ENCODE measurements at regions not wholly inside any gene's neighbourhood (a gene's known extent, or its start where the extent isn't known, plus 50 kb on each side); places are given as distances from the start of the nearest gene placed in this dataset.

- TF ChIP-seq SIN3A (IDR thresholded peaks at IDR 0.05; ENCODE audit: borderline replicate concordance, low read depth, low read length), result no peak
- TF ChIP-seq IRF3 (IDR thresholded peaks at IDR 0.05; ENCODE audit: low read depth, low read length), result no peak
- no peak for TF ChIP-seq FOXM1 (IDR thresholded peaks at IDR 0.05; ENCODE audit: low read depth)
- no peak for TF ChIP-seq POLR2AphosphoS5 (IDR thresholded peaks at IDR 0.05; ENCODE audit: low read depth, low read length)
- TF ChIP-seq EZH2phosphoT487 (IDR thresholded peaks at IDR 0.05; ENCODE audit: borderline replicate concordance, low read depth), result no peak
- no peak for TF ChIP-seq RAD21 (IDR thresholded peaks at IDR 0.05; ENCODE audit: low read length)
- no peak for TF ChIP-seq ELF1 (IDR thresholded peaks at IDR 0.05)
- TF ChIP-seq, protein P1, sequence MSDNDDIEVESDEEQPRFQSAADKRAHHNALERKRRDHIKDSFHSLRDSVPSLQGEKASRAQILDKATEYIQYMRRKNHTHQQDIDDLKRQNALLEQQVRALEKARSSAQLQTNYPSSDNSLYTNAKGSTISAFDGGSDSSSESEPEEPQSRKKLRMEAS (IDR thresholded peaks at IDR 0.05; ENCODE audit: low read depth), result no peak
- no peak for TF ChIP-seq TCF12 (IDR thresholded peaks at IDR 0.05)
- Histone ChIP-seq H3K27me3 (ENCODE audit: insufficient read depth) (no peaks in the 10 kb centered on the region), H3K9me2 (0 out of 2 replicates have a peak, but pooled peaks cover 3% of the 10 kb centered on the region), H3K4me1 (ENCODE audit: control insufficient read depth in 1 of 2, insufficient read depth in 2 of 2, low read depth in 1 of 2, low read length in 1 of 2) (peaks cover 0 to 9% of the 10 kb centered on the region in 2 experiments; a peak in 1 of 4 replicates), H3F3A (replicated peaks; ENCODE audit: insufficient read depth) (no peaks in the 10 kb centered on the region), H2AFZ (ENCODE audit: low read depth) (no peak overlapping the region), H4K20me1 (ENCODE audit: insufficient read depth) (no peaks in the 10 kb centered on the region), H3K4me2 (no peak overlapping the region), H3K79me2 (ENCODE audit: insufficient read depth) (no peaks in the 10 kb centered on the region), H3K36me3 (replicated peaks in 1 of 2; ENCODE audit: control insufficient read depth in 1 of 2, insufficient read depth in 2 of 2, low read length in 1 of 2) (no peaks in the 10 kb centered on the region), H3K9me3 (no peaks in the 10 kb centered on the region), H3K9ac (no peak overlapping the region), H3K4me3 (ENCODE audit: low read depth in 2 of 2, low read length in 1 of 2) (no peak overlapping the region), H3K27ac (ENCODE audit: low read depth in 2 of 2, low read length in 1 of 2) (no peak overlapping the region)
- ChIA-PET POLR2A (interaction anchor here (0.9 kb wide), 1 partner anchor 162 kb away, joined by 3 read pairs; no protein-coding TSS in a partner anchor), CTCF (interaction anchor here (0.6 to 1.5 kb wide), 3 partner anchors 9 to 48 kb away, joined by 3 to 5 read pairs (median 4); no protein-coding TSS in a partner anchor)
- WGBS (ENCODE audit: low lambda C conversion rate), result 0% methylated on average over 1 of the region's 1 CpG
- DNase-seq, result no peak
These were observed 170.7 kb upstream of the TSHZ3 start for GRCh38 chr19:31519908-31520307.

DNA sequence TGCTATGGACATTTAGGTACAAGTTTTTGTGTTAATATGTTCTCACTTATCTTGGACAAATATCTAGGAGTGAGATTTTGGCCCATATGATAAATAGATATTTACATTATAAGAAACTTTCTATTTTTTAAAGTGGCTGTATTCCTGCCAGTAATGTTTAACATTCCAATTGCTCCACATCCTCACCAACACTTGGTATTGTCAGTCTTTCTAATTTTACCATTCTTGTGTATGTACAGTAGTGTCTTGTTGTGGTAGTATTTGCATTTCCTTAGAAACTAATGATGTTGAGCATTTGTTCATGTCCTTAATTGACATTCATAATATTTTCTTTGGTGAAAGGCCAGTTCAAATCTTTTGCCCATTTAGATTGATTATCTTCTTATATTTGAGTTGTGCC, 171.4 kb upstream of the TSHZ3 start:
- peaks cover 5% of the 10 kb centered on the region; the same call in 1 of the 2 replicates for H3K9me3 ChIP-seq
- H4K20me1 ChIP-seq (ENCODE audit: insufficient read depth), result no peaks in the 10 kb centered on the region
- no peak overlapping the region for H3K27ac ChIP-seq (ENCODE audit: low read depth in 2 of 2, low read length in 1 of 2)
- H2AFZ ChIP-seq (ENCODE audit: low read depth), result no peak overlapping the region
- H3F3A ChIP-seq (replicated peaks; ENCODE audit: insufficient read depth), result no peaks in the 10 kb centered on the region
- DNase-seq, result no peak
- H3K27me3 ChIP-seq (ENCODE audit: insufficient read depth), result no peaks in the 10 kb centered on the region
- H3K9ac ChIP-seq, result no peak overlapping the region
- TF ChIP-seq RXRA (IDR thresholded peaks at IDR 0.05; ENCODE audit: borderline replicate concordance, low read depth) (no peak), CHD2 (IDR thresholded peaks at IDR 0.05; ENCODE audit: low read length, partially characterized antibody) (no peak), RCOR1 (IDR thresholded peaks at IDR 0.05; ENCODE audit: low read length) (no peak), NFIC (IDR thresholded peaks at IDR 0.05; ENCODE audit: borderline replicate concordance) (no peak), TEAD4 (IDR thresholded peaks at IDR 0.05; ENCODE audit: borderline replicate concordance, insufficient read depth) (no peak), POLR2AphosphoS5 (IDR thresholded peaks at IDR 0.05; ENCODE audit: low read depth, low read length) (no peak), FOXJ3 (CRISPR knock-in tag; IDR thresholded peaks at IDR 0.05) (no peak), RAD21 (IDR thresholded peaks at IDR 0.05; ENCODE audit: low read length) (no peak), ZBTB33 (IDR thresholded peaks at IDR 0.05; ENCODE audit: borderline replicate concordance, low read depth) (no peak), GABPA (IDR thresholded peaks at IDR 0.05; ENCODE audit: low read depth) (no peak), SIN3A (IDR thresholded peaks at IDR 0.05; ENCODE audit: borderline replicate concordance, low read depth, low read length) (no peak), IRF3 (IDR thresholded peaks at IDR 0.05; ENCODE audit: low read depth, low read length) (no peak), MEF2A (IDR thresholded peaks at IDR 0.05; ENCODE audit: borderline replicate concordance, low read depth) (no peak), NRF1 (IDR thresholded peaks at IDR 0.05; ENCODE audit: low read depth, low read length) (no peak), EZH2phosphoT487 (IDR thresholded peaks at IDR 0.05; ENCODE audit: borderline replicate concordance, low read depth) (no peak)
- TF ChIP-seq, protein P2, sequence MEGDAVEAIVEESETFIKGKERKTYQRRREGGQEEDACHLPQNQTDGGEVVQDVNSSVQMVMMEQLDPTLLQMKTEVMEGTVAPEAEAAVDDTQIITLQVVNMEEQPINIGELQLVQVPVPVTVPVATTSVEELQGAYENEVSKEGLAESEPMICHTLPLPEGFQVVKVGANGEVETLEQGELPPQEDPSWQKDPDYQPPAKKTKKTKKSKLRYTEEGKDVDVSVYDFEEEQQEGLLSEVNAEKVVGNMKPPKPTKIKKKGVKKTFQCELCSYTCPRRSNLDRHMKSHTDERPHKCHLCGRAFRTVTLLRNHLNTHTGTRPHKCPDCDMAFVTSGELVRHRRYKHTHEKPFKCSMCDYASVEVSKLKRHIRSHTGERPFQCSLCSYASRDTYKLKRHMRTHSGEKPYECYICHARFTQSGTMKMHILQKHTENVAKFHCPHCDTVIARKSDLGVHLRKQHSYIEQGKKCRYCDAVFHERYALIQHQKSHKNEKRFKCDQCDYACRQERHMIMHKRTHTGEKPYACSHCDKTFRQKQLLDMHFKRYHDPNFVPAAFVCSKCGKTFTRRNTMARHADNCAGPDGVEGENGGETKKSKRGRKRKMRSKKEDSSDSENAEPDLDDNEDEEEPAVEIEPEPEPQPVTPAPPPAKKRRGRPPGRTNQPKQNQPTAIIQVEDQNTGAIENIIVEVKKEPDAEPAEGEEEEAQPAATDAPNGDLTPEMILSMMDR (IDR thresholded peaks at IDR 0.05), result no peak
- TF ChIP-seq, protein P3, sequence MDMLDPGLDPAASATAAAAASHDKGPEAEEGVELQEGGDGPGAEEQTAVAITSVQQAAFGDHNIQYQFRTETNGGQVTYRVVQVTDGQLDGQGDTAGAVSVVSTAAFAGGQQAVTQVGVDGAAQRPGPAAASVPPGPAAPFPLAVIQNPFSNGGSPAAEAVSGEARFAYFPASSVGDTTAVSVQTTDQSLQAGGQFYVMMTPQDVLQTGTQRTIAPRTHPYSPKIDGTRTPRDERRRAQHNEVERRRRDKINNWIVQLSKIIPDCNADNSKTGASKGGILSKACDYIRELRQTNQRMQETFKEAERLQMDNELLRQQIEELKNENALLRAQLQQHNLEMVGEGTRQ (IDR thresholded peaks at IDR 0.05; ENCODE audit: borderline replicate concordance, low read depth, low read length), result no peak
- ChIA-PET POLR2A (no interaction called here), CTCF (interaction anchor here (1.5 kb wide), 1 partner anchor 47 kb away, joined by 5 read pairs; no protein-coding TSS in a partner anchor)
- H3K4me2 ChIP-seq, result no peak overlapping the region
- 0 out of 2 replicates have a peak, but pooled peaks cover 3% of the 10 kb centered on the region for H3K9me2 ChIP-seq
- H3K4me3 ChIP-seq (ENCODE audit: low read depth in 2 of 2, low read length in 1 of 2), result no peak overlapping the region
- peaks cover 0 to 9% of the 10 kb centered on the region in 2 experiments; a peak in 1 of 4 replicates for H3K4me1 ChIP-seq (ENCODE audit: control insufficient read depth in 1 of 2, insufficient read depth in 2 of 2, low read depth in 1 of 2, low read length in 1 of 2)
- H3K79me2 ChIP-seq (ENCODE audit: insufficient read depth), result no peaks in the 10 kb centered on the region
- no peaks in the 10 kb centered on the region for H3K36me3 ChIP-seq (replicated peaks in 1 of 2; ENCODE audit: control insufficient read depth in 1 of 2, insufficient read depth in 2 of 2, low read length in 1 of 2)

Data from SK-N-SH (cell line).